Psoas muscle (tissue), 7 donors: ENCODE measurements at regions not wholly inside any gene's neighbourhood (a gene's known extent, or its start where the extent isn't known, plus 50 kb on each side); places are given as distances from the start of the nearest gene placed in this dataset.
"Not testable (repeated sequence)": the region's sequence is repeated elsewhere in the genome, so short reads cannot be mapped to it uniquely, and the experiment has no call there.

Source experiments
- ATAC-seq, 4 donors: fragments of 200-7000 bp; cut with Tn5 transposase; one replicate each; pipeline ENCODE4 v1.9.1; 2020; ENCODE audit warnings: moderate library complexity in 3 of 4, mild to moderate bottlenecking in 2 of 4
- DNase-seq, 2 donors: peaks; one replicate each; pipeline ENCODE4 v3.0.0-alpha.2; 2020
- H3K27ac ChIP-seq: fragments of 200-600 bp; one replicate; pipeline ENCODE4 v1.8.0; 2022
- H3K27me3 ChIP-seq, 3 donors: fragments of 200-600 bp in 1 of 3; one replicate each; pipeline versions ENCODE4 v1.6.1 to v1.8.0; 2013 to 2022; ENCODE audit warnings: low read length in 2 of 3, mild to moderate bottlenecking in 2 of 3, moderate library complexity in 1 of 3; ENCODE audit not compliant: insufficient read depth in 3 of 3
- H3K36me3 ChIP-seq, 2 donors: fragments of 200-600 bp in 1 of 2; one replicate each; pipeline versions ENCODE4 v1.6.1 to v1.8.0; 2013 to 2022; ENCODE audit warnings: low read depth in 1 of 2, mild to moderate bottlenecking in 1 of 2, moderate library complexity in 1 of 2; ENCODE audit not compliant: insufficient read depth in 1 of 2
- H3K4me1 ChIP-seq: fragments of 200-600 bp; one replicate; pipeline ENCODE4 v1.8.0; 2022
- H3K4me3 ChIP-seq: fragments of 200-600 bp; one replicate; pipeline ENCODE4 v1.8.0; 2022; ENCODE audit warnings: mild to moderate bottlenecking
- H3K9me3 ChIP-seq: fragments of 200-600 bp; one replicate; pipeline ENCODE4 v1.8.0; 2022
- WGBS, 3 donors: extraction: QIAGEN DNeasy Blood & Tissue Kit; methylation state at CpG; one replicate each; pipeline versions ENCODE4 v1.1.6 to v1.1.7; 2013; 5-methylcytosine and 5-hydroxymethylcytosine counted together
- intact Hi-C, 2 donors: fragments of 100-400 bp; cut with DNase I; formaldehyde crosslinking; loops; one replicate each; pipeline versions ENCODE4 v1.11.0 to v1.14.2; 2022
- donor health status: healthy with polysubstance abuse.
- donor health status: DM: no; HTN: no; CAD: no; lungs with moderate emphysema.
- donor health status: Bipolar disorder and iron deficiency.
- donor health status: healthy.
- donor health status: DM: yes; HTN: yes; CAD: no.
- donor health status: DM: no; HTN: no; CAD: no.
- donor health status: DM: yes; HTN: yes; CAD: no.

GRCh38 chr9:41754822-41755221 lies 374.4 kb downstream of the CNTNAP3B start:
- intact Hi-C loops, H3K27ac ChIP-seq, H3K27me3 ChIP-seq, H3K9me3 ChIP-seq, ATAC-seq, DNase-seq, H3K4me1 ChIP-seq, H3K4me3 ChIP-seq, H3K36me3 ChIP-seq: not testable (repeated sequence)
- 56 to 78% (median 64%) methylated on average over 6 to 8 of the region's 9 CpGs for WGBS, 3 donors

DNA sequence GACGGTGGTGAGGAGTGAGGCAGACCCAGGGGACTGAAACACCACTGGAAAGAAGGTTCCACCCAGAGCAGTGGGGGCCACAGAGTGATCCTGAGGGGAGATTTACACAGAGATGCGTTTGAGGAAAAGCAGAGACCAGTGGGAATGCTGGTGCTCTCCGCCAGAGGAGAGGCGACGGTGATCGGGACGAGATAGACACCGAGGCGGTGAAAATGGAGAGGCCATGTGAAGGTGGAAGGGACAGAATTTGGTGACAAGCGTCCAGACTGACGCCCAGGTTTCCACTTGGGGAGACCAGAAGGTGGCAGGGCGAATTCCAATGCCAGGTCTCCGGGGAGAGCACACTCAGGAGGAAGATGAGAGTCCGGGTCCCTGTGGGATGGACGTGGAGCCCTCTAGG lies 374.8 kb downstream of the CNTNAP3B start:
- H3K9me3 ChIP-seq, H3K36me3 ChIP-seq, H3K27ac ChIP-seq, H3K4me3 ChIP-seq, H3K4me1 ChIP-seq, DNase-seq, H3K27me3 ChIP-seq, intact Hi-C loops, ATAC-seq: not testable (repeated sequence)
- WGBS, 3 donors: 84 to 85% (median 85%) methylated on average over 11 to 12 of the region's 15 CpGs

DNA sequence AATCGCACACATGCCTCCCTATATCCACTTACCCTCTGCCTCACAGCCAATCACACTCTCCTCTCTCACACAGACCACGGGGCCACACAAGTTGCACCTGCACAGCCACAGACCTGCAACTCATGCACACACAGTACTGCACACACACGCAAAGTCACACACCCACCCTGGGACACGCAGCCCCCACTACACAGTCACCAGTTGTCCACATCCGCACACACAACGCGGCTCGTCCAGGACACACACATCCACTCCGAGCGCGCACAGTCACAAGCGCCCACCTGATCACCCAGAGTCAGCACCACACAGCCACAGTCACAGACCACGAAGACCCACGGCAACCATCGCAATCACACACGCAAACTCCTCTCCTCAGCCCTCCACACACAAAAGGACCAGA lies 387.3 kb downstream of the CNTNAP3B start:
- WGBS, 3 donors: 94 to 100% (median 97%) methylated on average over 8 to 10 of the region's 16 CpGs

GRCh38 chr9:41741173-41741572 lies 388.1 kb downstream of the CNTNAP3B start:
- H3K36me3 ChIP-seq, H3K27me3 ChIP-seq, H3K4me1 ChIP-seq, H3K9me3 ChIP-seq, H3K4me3 ChIP-seq, intact Hi-C loops, H3K27ac ChIP-seq, ATAC-seq: not testable (repeated sequence)
- peak in 1 of 2 donors; percentile 26 for DNase-seq
- 22 to 27% (median 26%) methylated on average over 3 of the region's 5 CpGs for WGBS, 3 donors

More for the DNA sequence above, 387.3 kb downstream of the CNTNAP3B start:
- H3K4me3 ChIP-seq, ATAC-seq, H3K9me3 ChIP-seq, H3K27me3 ChIP-seq, H3K4me1 ChIP-seq, intact Hi-C loops, H3K27ac ChIP-seq, H3K36me3 ChIP-seq: not testable (repeated sequence)
- peak in 1 of 2 donors; percentile 21 for DNase-seq

DNA sequence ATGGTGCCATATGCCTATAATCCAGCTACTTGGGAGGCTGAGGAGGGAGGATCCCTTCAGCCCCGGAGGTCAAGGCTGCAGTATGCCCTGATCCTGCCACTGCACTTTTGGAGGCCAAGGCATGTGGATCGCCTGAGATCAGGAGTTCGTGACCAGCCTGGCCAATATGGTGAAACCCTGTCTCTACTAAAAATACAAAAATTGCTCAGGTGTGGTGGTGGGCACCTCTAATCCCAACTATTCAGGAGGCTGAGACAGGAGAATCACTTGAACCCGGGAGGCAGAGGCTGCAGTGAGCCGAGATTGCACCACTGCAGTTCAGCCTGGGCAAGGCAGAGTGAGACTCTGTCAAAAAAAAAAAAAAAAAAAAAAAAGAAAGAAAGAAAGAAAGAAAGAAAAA lies 390.5 kb downstream of the CNTNAP3B start:
- intact Hi-C loops, H3K4me1 ChIP-seq, H3K36me3 ChIP-seq, H3K9me3 ChIP-seq, H3K27me3 ChIP-seq, DNase-seq, H3K4me3 ChIP-seq, H3K27ac ChIP-seq, ATAC-seq: not testable (repeated sequence)
- 94 to 96% (median 95%) methylated on average over 5 of the region's 5 CpGs for WGBS, 3 donors

GRCh38 chr9:41699190-41699589 lies 430.0 kb downstream of the CNTNAP3B start:
- H3K4me3 ChIP-seq, H3K36me3 ChIP-seq, ATAC-seq, H3K4me1 ChIP-seq, H3K27me3 ChIP-seq, H3K27ac ChIP-seq, H3K9me3 ChIP-seq, DNase-seq, intact Hi-C loops: not testable (repeated sequence)
- WGBS, 3 donors: 89 to 95% (median 92%) methylated on average over 8 to 10 of the region's 13 CpGs

- WGBS, 3 donors: 55 to 59% (median 58%) methylated on average over 3 of the region's 4 CpGs
- ATAC-seq, intact Hi-C loops, H3K27me3 ChIP-seq, H3K36me3 ChIP-seq, DNase-seq, H3K27ac ChIP-seq, H3K4me1 ChIP-seq, H3K9me3 ChIP-seq, H3K4me3 ChIP-seq: not testable (repeated sequence)
Observed at GRCh38 chr9:41697080-41697479, 432.1 kb downstream of the CNTNAP3B start.

- H3K36me3 ChIP-seq, H3K4me1 ChIP-seq, H3K4me3 ChIP-seq, H3K27ac ChIP-seq, DNase-seq, H3K27me3 ChIP-seq, H3K9me3 ChIP-seq, ATAC-seq, intact Hi-C loops: not testable (repeated sequence)
- WGBS, 3 donors: 0 to 1% methylated on average over 9 to 11 of the region's 23 CpGs; no CpG with 5 or more reads in 1 of the 3 donors
Observed at GRCh38 chr9:41679312-41679711, 449.9 kb downstream of the CNTNAP3B start.

DNA sequence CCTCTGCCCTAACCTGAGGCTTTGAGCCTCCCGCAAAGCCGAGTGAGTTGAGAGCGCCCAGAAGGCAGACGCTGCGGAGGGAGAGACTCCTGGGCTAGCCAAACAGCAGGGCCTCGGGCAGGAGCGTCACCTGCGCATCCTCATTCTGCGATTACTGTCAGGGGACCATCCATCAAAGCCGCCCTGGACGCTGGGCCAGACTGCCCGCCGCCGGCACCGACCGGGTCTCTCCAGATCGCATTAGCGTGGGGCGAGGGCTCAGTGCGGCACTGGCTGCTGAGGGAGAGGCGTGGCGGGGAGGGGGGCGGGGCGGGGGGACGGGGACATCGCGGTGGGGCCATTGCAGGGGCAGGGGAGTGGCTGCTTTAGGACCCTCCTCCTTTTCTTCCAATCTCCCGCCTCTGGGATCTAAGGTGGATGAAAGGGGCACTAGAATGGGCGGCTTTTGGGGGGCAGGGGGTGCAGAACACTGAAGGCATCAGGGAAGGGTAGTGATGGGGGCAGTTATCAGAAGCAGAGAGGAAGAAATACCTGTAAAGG lies 465.7 kb downstream of the CNTNAP3B start:
- ATAC-seq, DNase-seq, H3K36me3 ChIP-seq, H3K27me3 ChIP-seq, intact Hi-C loops, H3K4me1 ChIP-seq, H3K9me3 ChIP-seq, H3K27ac ChIP-seq, H3K4me3 ChIP-seq: not testable (repeated sequence)
- WGBS, 3 donors: 3 to 22% (median 12%) methylated on average over 15 to 20 of the region's 29 CpGs

DNA sequence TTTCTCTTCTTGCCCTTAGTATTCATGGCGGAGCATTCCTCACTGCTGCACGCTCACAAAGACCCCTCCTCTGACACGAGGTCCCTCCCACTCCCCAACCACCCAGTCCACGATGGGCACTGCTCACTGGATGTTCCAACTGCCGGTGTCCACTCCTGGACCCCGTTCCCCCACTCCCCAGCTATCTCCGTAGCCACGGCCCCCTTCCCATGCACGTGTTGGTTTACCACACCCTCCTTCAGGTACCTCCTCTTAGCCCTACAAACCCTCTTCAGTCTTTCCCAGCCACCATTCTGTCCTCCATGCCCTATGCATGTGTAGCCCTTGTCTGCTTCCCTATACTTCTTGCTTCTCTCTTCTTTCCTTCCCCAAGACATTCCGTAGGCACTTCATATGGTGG lies 469.6 kb upstream of the ZNG1F start:
- H3K4me3 ChIP-seq, H3K27me3 ChIP-seq, DNase-seq, H3K27ac ChIP-seq, H3K4me1 ChIP-seq, ATAC-seq, intact Hi-C loops, H3K36me3 ChIP-seq, H3K9me3 ChIP-seq: not testable (repeated sequence)
- 85 to 97% (median 96%) methylated on average over 1 to 5 of the region's 10 CpGs for WGBS, 3 donors

- H3K9me3 ChIP-seq, H3K36me3 ChIP-seq, H3K27me3 ChIP-seq, H3K4me1 ChIP-seq, intact Hi-C loops, DNase-seq, H3K4me3 ChIP-seq, ATAC-seq, H3K27ac ChIP-seq: not testable (repeated sequence)
- whole genome bisulfite sequencing, 3 donors: 55 to 72% (median 63%) methylated on average over 2 of the region's 2 CpGs
Observed at GRCh38 chr9:41658116-41658515, 469.0 kb upstream of the ZNG1F start.

- WGBS, 3 donors: 86 to 96% (median 95%) methylated on average over 2 of the region's 2 CpGs
- H3K4me3 ChIP-seq, H3K9me3 ChIP-seq, H3K36me3 ChIP-seq, DNase-seq, H3K4me1 ChIP-seq, ATAC-seq, H3K27ac ChIP-seq, H3K27me3 ChIP-seq, intact Hi-C loops: not testable (repeated sequence)
Observed at GRCh38 chr9:41657141-41657540, 468.0 kb upstream of the ZNG1F start.
